ENCODE measurements at regions not wholly inside any gene's neighbourhood (a gene's known extent, or its start where the extent isn't known, plus 50 kb on each side); places are given as distances from the start of the nearest gene placed in this dataset.

DNA sequence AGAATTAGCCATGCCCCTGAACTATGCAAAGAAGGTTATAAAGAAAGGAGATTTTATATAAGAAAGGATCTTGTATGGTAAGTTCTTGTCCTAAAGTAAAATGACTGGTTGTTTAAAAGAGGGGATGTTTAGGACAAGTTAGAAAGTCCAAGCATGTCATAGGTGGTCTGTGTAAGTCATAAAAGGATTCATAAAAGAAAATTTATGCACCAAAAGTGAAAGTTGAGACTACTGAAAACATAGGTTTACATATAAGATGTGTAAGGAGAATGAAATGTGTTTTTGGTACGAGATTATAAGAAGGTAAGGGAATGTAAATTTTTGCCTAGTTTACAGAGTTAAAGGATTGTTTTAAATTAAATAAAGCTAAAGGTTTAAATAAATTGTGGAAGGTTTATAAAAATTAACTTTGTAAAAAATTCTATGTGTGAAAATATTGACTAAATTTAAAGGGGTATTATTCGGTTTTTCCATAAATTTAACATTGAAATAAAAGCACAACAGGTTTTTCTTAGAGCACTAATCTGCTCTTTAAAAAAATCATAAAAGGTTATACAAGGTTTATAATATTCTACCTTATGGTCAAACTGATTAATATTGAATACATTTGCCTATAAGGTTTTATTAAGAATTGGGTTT, 93.6 kb upstream of the UST start:
- no peak for DNase-seq

DNA sequence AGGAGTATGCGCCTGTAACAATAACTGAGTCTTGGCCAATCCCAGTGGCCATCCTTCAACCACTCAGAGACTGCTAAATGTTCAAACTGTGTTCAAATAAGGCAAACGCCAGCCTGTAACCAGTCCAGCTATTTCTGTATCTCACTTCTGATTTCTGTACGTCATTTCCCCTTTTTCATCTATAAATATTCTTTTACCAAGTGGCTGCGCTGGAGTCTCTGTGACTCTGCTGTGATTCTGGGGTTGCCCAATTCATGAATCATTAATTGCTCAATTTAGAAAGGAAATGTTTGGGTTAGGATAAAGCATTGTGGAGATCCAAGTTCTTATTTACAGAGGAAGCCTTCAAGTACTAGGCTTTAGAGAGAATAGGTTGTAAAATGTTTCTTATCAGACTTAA, 89.8 kb upstream of the UST start:
- no peak for DNase-seq

DNA sequence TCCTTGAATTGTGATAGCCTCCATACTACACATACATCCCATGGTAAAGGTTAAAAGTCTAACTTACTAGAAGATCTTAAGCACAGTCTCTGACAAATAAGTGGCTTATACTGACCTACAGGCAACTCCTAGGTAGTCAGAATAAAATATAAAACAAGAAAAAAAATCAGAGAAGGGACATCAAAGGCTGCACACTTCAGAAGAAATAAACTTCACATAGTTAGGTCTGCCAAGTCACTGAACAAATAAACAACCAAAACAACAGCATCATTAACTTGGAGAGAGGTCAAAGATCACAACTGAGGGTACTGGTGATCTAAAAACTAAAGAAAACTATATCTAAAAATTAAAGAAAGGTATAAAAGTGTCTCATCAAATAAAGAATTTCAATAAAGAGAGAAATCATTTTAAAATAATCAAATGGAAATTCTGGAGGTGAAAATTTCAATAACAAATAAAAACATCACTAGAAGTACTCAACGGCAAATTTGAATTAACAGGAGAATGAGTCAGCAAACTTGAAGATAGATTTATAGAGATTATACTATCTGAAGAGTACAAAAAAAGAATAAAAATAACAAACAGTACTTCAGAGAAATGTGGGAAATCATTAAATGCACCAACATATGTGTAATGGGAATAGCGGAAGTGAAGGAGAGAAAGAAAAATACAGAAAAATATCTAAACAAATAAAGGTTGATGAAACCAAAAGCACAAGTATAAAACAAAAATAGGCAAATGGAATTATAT, 88.0 kb upstream of the UST start:
- no peak for DNase-seq

DNA sequence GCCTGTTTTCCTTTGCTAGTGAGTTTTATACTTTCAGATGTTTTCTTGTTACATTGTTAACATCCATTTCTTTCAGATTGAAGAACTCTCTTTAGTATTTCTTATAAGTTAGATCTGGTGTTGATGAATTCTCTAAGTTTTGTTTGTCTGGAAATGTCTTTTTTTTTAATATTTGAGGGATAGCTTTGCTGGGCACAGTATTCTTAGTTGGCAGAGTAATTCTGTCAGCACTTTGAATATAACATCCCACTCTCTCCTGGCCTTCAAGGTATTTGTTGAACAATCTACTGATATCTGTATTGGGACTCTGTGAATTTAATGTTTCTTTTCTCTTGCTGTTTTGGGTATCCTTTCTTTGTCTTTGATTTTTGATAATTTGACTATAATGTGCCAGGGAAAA, 79.4 kb upstream of the UST start:
- no peak for DNase-seq

DNA sequence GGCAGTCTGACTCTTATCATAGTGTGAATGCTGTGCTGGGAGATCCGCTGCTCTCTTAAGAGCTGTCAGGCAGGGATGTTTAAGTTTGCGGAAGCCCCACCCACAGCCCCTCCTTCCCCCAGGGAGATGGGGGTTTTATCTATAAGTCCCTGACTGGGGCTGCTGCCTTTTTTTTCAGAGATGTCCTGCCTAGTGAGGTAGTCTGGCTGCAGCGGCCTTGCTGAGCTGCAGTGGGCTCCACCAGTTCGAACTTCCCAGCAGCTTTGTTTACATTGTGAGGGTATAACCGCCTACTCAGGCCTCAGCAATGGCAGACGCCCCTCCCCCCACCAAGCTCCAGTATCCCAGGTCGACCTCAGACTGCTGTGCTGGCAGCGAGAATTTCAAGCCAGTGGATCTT, 75.7 kb upstream of the UST start:
- no peak for DNase-seq

DNA sequence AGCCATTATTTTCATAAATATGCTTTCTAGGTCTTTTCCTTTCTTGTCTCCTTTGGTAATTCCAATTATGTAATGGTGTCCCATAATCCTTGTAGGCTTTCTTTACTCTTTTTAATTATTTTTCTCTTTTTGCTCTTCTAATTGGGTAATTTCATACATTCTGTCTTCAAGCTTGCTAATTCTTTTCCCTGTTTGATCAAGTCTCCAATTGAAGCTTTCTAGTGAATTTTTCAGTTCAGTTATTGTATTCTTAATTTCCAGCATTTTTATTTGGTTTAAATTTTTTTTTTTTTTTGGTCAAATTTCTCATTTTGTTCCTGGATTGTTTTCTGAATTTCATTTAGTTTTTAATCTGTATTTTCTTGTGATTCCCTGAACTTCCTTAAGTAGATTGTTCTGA, 74.9 kb upstream of the UST start:
- DNase-seq: no peak

DNA sequence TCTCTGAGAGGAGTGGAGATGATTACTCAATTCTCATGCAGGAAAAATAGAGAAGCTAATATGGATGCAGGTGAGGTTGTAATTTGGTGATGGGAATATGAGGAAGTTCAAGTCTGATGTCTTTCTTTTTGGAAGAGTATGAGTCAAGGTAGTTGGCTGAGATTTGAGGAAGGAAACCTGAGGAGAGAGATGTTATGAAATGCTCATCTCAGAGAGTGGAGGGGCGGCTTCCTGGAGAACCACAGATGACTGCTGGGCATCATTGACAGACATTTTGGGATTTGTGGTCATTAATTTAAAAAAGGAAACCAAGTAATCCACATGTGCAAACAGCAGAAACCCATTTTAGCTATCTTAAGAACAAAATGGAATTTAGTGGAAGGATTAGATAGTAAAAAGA, 72.5 kb upstream of the UST start:
- DNase-seq: no peak

DNA sequence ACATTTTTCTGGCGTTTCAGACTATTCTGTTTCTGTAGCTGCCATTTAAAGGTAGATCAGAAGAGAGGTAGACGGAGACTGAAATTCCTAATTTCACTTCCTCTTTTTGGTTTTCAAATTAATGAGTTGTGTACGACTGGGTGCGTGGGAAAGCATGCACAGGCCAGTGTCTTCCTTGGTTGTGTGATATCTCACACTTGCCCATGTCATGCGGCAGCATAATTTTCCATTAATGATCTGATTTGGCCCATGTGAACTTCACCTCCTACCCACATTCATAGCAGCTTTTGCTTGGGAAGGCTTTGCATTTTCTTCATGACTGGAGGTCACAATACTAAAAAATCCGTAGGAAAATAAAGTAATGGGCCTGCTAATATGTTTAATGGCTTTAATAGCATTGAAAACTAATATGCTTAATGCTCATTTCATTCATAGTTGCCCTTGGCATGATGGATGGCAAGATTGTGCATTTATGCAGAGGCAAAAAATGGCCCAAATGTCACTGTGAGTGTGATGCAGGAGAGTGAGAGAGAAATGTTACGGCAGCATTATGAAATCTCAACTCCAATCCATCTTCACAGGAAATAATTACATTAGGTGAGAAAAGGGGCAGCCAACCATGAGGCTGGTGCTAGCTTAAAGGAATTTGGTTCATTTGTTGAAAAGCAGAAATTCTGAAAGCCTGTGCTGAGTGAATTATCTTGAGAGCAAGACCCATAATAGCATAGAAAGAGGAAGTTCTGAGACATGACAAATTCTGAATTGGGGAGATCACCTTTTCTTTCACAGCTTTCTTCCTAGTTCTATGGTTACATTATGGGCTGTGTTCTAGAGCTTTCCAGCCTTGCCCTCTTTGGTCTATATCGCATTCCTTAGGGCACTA, 69.0 kb upstream of the UST start:
- DNase-seq: no peak

DNA sequence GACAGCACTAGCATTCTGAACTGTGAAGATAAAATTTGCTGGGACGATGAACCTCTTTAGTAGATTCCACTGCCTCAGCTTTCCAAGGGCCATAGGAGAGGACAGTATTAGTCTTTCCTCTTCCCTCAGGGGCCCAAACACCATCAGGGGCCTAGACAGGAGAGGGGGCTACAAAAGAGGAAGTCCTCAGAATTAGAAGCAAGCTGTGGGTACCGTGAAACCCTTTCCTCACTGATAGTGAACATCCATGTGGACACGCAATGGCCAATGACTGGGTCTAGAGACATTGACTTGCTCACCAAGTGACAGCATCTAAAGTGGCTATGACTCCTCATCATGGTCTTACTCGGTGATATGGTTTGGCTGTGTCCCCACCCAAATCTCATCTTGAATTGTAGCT, 68.1 kb upstream of the UST start:
- DNase-seq: no peak

DNA sequence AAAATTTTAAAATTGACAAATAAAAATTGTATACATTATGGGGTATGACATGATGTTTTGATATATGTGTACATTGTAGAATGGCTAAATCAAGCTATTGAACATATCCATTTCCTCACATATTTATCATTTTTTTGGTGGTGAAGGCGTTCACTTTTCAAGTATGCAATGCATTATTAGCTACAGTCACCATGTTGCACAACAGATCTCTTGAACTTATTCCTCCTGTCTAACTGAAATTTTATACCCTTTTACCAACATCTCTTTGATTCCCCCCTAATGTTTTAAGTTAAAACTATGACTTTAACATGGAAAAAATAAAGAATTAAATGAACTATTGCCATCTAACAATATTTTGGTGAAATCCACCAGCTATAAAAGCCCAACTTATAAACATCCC, 65.2 kb upstream of the UST start:
- no peak for DNase-seq

DNA sequence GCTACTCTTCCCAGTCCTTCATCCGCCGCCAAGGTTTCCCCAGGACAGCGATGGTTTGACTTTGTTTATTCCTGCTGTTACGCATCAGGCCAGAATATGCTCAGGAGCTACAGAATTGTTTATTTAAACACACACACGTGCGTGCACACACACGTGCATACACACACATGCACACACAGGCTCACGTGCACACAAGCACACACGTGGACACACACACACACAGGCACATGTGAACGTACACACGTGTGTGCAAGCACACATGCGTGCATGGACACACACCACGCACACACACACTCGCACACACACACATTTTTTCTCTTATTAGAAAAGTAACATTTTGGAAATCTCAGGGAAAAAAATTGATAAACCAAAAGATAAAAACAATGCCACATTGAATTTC, 64.6 kb upstream of the UST start:
- DNase-seq: no peak

DNA sequence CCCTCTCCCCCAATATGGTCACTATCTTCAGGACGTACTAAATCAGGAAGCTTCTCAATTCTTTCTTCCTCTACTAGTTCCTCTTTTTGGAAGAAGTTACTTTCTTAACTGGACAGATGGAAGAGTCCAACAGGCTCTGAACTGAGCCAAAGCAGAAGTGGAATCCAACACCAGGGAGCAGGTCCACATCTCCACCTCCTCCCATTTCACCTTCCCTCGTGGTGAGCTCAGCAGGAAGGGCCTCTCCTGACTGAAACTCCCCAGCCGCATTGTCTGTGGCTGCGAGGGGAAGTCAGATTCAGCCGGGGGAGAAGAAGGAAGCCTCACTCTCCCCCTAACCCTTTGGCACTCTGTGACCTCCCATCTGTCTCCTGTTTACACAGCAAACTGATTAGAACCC, 63.8 kb upstream of the UST start:
- no peak for DNase-seq

DNA sequence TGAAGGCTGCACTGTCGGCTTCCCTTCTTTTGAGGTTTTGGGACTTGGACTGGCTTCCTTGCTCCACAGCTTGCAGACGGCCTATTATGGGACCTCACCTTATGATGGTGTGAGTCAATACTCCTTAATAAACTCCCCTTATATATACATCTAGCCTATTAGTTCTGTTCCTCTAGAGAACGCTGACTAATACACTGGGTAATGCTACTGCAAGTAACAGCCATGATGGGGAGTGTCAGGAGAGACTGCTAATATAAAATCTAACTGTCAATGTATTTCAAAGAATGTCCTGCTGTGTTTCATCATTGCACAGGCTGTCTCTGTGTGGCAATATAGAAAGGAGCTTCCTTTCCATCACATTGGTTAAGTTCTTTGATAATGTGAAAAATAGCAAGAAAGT, 57.7 kb upstream of the UST start:
- no peak for DNase-seq

DNA sequence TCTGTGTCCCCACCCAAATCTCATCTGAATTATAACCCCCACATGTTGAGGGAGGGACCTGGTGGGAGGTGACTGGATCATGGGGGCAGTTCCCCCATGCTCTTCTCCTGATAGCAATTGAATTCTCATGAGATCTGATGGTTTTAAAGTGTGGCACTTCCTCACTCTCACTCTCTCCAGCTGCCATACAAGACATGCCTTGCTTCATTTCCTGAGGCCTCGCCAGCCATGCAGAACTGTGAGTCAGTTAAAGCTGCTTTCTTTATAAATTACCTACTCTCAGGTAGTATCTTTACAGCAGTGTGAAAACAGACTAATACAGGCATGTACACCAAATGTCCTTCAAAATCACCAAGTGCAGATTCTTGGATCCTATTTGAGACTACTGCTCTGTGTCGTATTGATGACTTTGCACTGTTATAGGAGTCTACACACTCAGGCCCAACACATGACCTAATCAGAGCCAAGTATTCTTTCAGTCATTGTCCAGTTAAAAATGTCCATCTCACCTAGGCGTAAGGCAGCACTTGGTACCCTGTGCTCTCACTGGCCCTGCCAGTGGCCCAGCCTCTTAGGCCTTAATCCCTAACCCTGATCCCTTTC, 52.8 kb upstream of the UST start:
- no peak for DNase-seq
